H1 (cell line): ENCODE measurements at regions not wholly inside any gene's neighbourhood (a gene's known extent, or its start where the extent isn't known, plus 50 kb on each side); places are given as distances from the start of the nearest gene placed in this dataset.

Experiments
- CTCF ChIA-PET: fragments of 300-600 bp; sonication (Branson Sonifier 250); formaldehyde crosslinking; loops from one replicate; lab custom pipeline; 2021; ENCODE audit not compliant: partially characterized antibody; lab: Charles Lee
- POLR2A ChIA-PET: fragments of 300-600 bp; sonication (Branson Sonifier 250); formaldehyde crosslinking; loops from one replicate; lab custom pipeline; 2021; ENCODE audit warnings: inconsistent platforms; ENCODE audit not compliant: partially characterized antibody; lab: Charles Lee
- DNase-seq, 2 experiments: peaks; one replicate each; pipeline versions ENCODE4 v3.0.0 to v3.0.0-alpha.2; 2010 to 2022; ENCODE audit warnings: low spot score in 2 of 2, low read depth in 1 of 2, mixed read lengths in 1 of 2
- FAIRE-seq: peaks from 2 replicates; lab custom pipeline; 2011; peaks lifted over from hg19 to GRCh38; lab: Jason Lieb, UNC
- H2AFZ ChIP-seq: 2 replicates; pipeline ENCODE4 v1.8.1; 2012; ENCODE audit warnings: low read length, inconsistent platforms
- H2AK5ac ChIP-seq: 2 replicates; pipeline ENCODE4 v1.6.1; 2013; ENCODE audit warnings: low read depth, low read length
- H2BK120ac ChIP-seq: replicated peaks from 2 replicates; pipeline ENCODE3; 2013; ENCODE audit warnings: low read depth, low read length, inconsistent platforms
- H2BK12ac ChIP-seq: 2 replicates; pipeline ENCODE4 v1.6.1; 2013; ENCODE audit warnings: low read depth, low read length
- H2BK15ac ChIP-seq: 2 replicates; pipeline ENCODE4 v1.6.1; 2013; ENCODE audit warnings: low read length
- H2BK20ac ChIP-seq: 2 replicates; pipeline ENCODE4 v1.6.1; 2013; ENCODE audit warnings: low read length
- H2BK5ac ChIP-seq: 2 replicates; pipeline ENCODE4 v1.6.1; 2013; ENCODE audit warnings: low read depth, low read length
- H3K14ac ChIP-seq: 2 replicates; pipeline ENCODE4 v1.6.1; 2013; ENCODE audit warnings: inconsistent platforms; ENCODE audit not compliant: insufficient read length
- H3K18ac ChIP-seq: 2 replicates; pipeline ENCODE4 v1.6.1; 2013; ENCODE audit warnings: low read length; ENCODE audit errors: extremely low read depth
- H3K23ac ChIP-seq: 2 replicates; pipeline ENCODE4 v1.6.1; 2013; ENCODE audit warnings: inconsistent platforms; ENCODE audit not compliant: insufficient read length
- H3K23me2 ChIP-seq: 2 replicates; pipeline ENCODE4 v1.6.1; 2013; ENCODE audit warnings: low read depth, low read length
- H3K27ac ChIP-seq: 2 replicates; pipeline ENCODE4 v1.6.1; 2011; ENCODE audit warnings: low read depth, low read length, inconsistent platforms
- H3K27me3 ChIP-seq, 4 experiments: replicated peaks in 1 of 4; 1 replicate in 1 of 4; 2 replicates in 3 of 4; pipeline versions ENCODE4 v1.6.1 to v1.8.1; 2011 to 2013; ENCODE audit warnings: low read length in 3 of 4, mild to moderate bottlenecking in 3 of 4, inconsistent platforms in 2 of 4, mixed read lengths in 2 of 4, moderate library complexity in 1 of 4; ENCODE audit not compliant: control insufficient read depth in 3 of 4, insufficient read depth in 3 of 4; ENCODE audit errors: extremely low read depth in 1 of 4
- H3K36me3 ChIP-seq, 4 experiments: 2 replicates each; pipeline versions ENCODE4 v1.6.1 to v1.8.1; 2011 to 2013; ENCODE audit warnings: mild to moderate bottlenecking in 4 of 4, low read length in 3 of 4, moderate library complexity in 2 of 4, control low read depth in 1 of 4, inconsistent platforms in 1 of 4; ENCODE audit not compliant: insufficient read depth in 4 of 4, control insufficient read depth in 2 of 4
- H3K4ac ChIP-seq: replicated peaks from 2 replicates; pipeline ENCODE3; 2013; ENCODE audit warnings: low read length, low read depth, mixed read lengths, inconsistent platforms; ENCODE audit not compliant: insufficient read length
- H3K4me1 ChIP-seq, 4 experiments: replicated peaks in 1 of 4; 1 replicate in 1 of 4; 2 replicates in 3 of 4; pipeline versions ENCODE4 v1.6.1 to v1.8.1; 2011 to 2013; ENCODE audit warnings: low read length in 3 of 4, inconsistent platforms in 2 of 4, mixed read lengths in 1 of 4; ENCODE audit not compliant: insufficient read depth in 4 of 4, control insufficient read depth in 3 of 4
- H3K4me2 ChIP-seq, 2 experiments: 2 replicates each; pipeline versions ENCODE4 v1.6.1 to v1.8.1; 2011 to 2013; ENCODE audit warnings: low read depth in 2 of 2, low read length in 2 of 2, control low read depth in 1 of 2, inconsistent platforms in 1 of 2, mild to moderate bottlenecking in 1 of 2; ENCODE audit not compliant: insufficient read depth in 1 of 2
- H3K4me3 ChIP-seq, 4 experiments: fragments of 200-600, 300-600 bp in 1 of 4; sonication (generic), shearing (Covaris generic), sonication (Bioruptor Twin) in 1 of 4; 2 replicates each; pipeline versions ENCODE4 v1.5.1 to v1.8.1; 2011 to 2016; ENCODE audit warnings: low read length in 4 of 4, low read depth in 3 of 4, control low read depth in 2 of 4, inconsistent platforms in 2 of 4, mild to moderate bottlenecking in 2 of 4, mixed read lengths in 1 of 4, moderate library complexity in 1 of 4; ENCODE audit not compliant: insufficient read depth in 2 of 4; ENCODE audit errors: extremely low read depth in 1 of 4
- H3K56ac ChIP-seq: replicated peaks from 2 replicates; pipeline ENCODE3; 2013; ENCODE audit warnings: low read depth, mild to moderate bottlenecking, mixed read lengths, low read length, inconsistent platforms; ENCODE audit not compliant: insufficient read length
- H3K79me1 ChIP-seq: 2 replicates; pipeline ENCODE4 v1.6.1; 2013; ENCODE audit warnings: low read depth, low read length, control low read depth
- H3K79me2 ChIP-seq, 2 experiments: 2 replicates each; pipeline versions ENCODE4 v1.6.1 to v1.8.1; 2012 to 2013; ENCODE audit warnings: low read length in 2 of 2, mild to moderate bottlenecking in 2 of 2, inconsistent platforms in 1 of 2; ENCODE audit not compliant: insufficient read depth in 2 of 2, control insufficient read depth in 1 of 2
- H3K9ac ChIP-seq, 4 experiments: replicated peaks in 1 of 4; 1 replicate in 1 of 4; 2 replicates in 3 of 4; pipeline versions ENCODE4 v1.6.1 to v1.8.1; 2011 to 2013; ENCODE audit warnings: low read depth in 3 of 4, low read length in 3 of 4, control low read depth in 2 of 4, mild to moderate bottlenecking in 2 of 4, moderate library complexity in 2 of 4, inconsistent platforms in 1 of 4; ENCODE audit errors: extremely low read depth in 1 of 4
- H3K9me3 ChIP-seq, 2 experiments: 2 replicates each; pipeline versions ENCODE4 v1.6.1 to v1.8.1; 2012 to 2013; ENCODE audit warnings: mild to moderate bottlenecking in 2 of 2, moderate library complexity in 2 of 2, control low read depth in 1 of 2, inconsistent platforms in 1 of 2, low read depth in 1 of 2, low read length in 1 of 2, mixed read lengths in 1 of 2; ENCODE audit not compliant: insufficient read depth in 2 of 2
- H4K20me1 ChIP-seq, 2 experiments: replicated peaks in 1 of 2; 2 replicates each; pipeline versions ENCODE3 to v1.8.1; 2011 to 2013; ENCODE audit warnings: inconsistent platforms in 2 of 2, low read length in 2 of 2, mild to moderate bottlenecking in 1 of 2; ENCODE audit not compliant: insufficient read depth in 2 of 2, control insufficient read depth in 1 of 2
- H4K5ac ChIP-seq: 2 replicates; pipeline ENCODE4 v1.6.1; 2013; ENCODE audit warnings: low read length, low read depth, mixed read lengths, inconsistent platforms; ENCODE audit not compliant: insufficient read length
- H4K8ac ChIP-seq: 2 replicates; pipeline ENCODE4 v1.8.0; 2013; ENCODE audit warnings: mild to moderate bottlenecking, moderate library complexity, low read length, inconsistent platforms; ENCODE audit not compliant: insufficient read depth; ENCODE audit errors: extremely low read depth
- H4K91ac ChIP-seq: replicated peaks from 2 replicates; pipeline ENCODE3; 2013; ENCODE audit warnings: low read length, mixed read lengths, inconsistent platforms; ENCODE audit not compliant: insufficient read length
- BCL11A ChIP-seq, 2 experiments: IDR thresholded peaks; one replicate each; pipeline ENCODE4 v1.6.1; 2011; ENCODE audit warnings: low read depth in 2 of 2, low read length in 2 of 2, mild to moderate bottlenecking in 2 of 2
- BRCA1 ChIP-seq: IDR thresholded peaks from 2 replicates; pipeline ENCODE4 v1.6.1; 2012; ENCODE audit warnings: low read depth, low read length, improper control_type of control experiment
- CEBPB ChIP-seq: IDR thresholded peaks from 2 replicates; pipeline ENCODE4 v1.6.1; 2012; ENCODE audit warnings: low read depth, low read length
- EGR1 ChIP-seq: IDR thresholded peaks from 2 replicates; pipeline ENCODE4 v1.6.1; 2011; ENCODE audit warnings: low read depth, low read length, borderline replicate concordance
- GABPA ChIP-seq: IDR thresholded peaks from 2 replicates; pipeline ENCODE4 v1.6.1; 2011; ENCODE audit warnings: mild to moderate bottlenecking, low read length, moderate library complexity, borderline replicate concordance; ENCODE audit not compliant: insufficient read depth
- GTF2F1 ChIP-seq: IDR thresholded peaks from 2 replicates; pipeline ENCODE4 v1.6.1; 2012; ENCODE audit warnings: low read depth, low read length, improper control_type of control experiment, borderline replicate concordance
- HDAC2 ChIP-seq, 2 experiments: fragments of 300-600 bp in 1 of 2; sonication (generic) in 1 of 2; IDR thresholded peaks; 2 replicates each; pipeline ENCODE4 v1.6.1; 2011 to 2012; ENCODE audit warnings: low read depth in 2 of 2, low read length in 2 of 2, mild to moderate bottlenecking in 2 of 2, moderate library complexity in 2 of 2, borderline replicate concordance in 1 of 2, inconsistent platforms in 1 of 2
- KDM1A ChIP-seq: fragments of 200-600, 300-600 bp; sonication (generic); IDR thresholded peaks from 2 replicates; pipeline ENCODE4 v1.7.1; 2016; ENCODE audit warnings: mild to moderate bottlenecking, low read length, borderline replicate concordance
- POU5F1 ChIP-seq: IDR thresholded peaks from 2 replicates; pipeline ENCODE4 v1.6.1; 2011; ENCODE audit warnings: low read depth, mild to moderate bottlenecking, low read length, moderate library complexity
- RAD21 ChIP-seq, 2 experiments: IDR thresholded peaks in 1 of 2; conservative IDR thresholded peaks in 1 of 2; 2 replicates each; pipeline ENCODE4 v1.6.1; 2011; ENCODE audit warnings: low read depth in 2 of 2, low read length in 2 of 2, improper control_type of control experiment in 1 of 2, inconsistent platforms in 1 of 2, mild to moderate bottlenecking in 1 of 2, moderate library complexity in 1 of 2
- RBBP5 ChIP-seq: IDR thresholded peaks from 2 replicates; pipeline ENCODE4 v1.7.1; 2012; ENCODE audit warnings: low read depth, mild to moderate bottlenecking, inconsistent platforms, low read length, moderate library complexity, borderline replicate concordance
- TAF7 ChIP-seq: optimal IDR thresholded peaks from 2 replicates; pipeline ENCODE3; 2011; ENCODE audit warnings: low read depth, mild to moderate bottlenecking, inconsistent platforms, low read length, moderate library complexity, borderline replicate concordance
- TCF12 ChIP-seq: IDR thresholded peaks from 2 replicates; pipeline ENCODE4 v1.6.1; 2011; ENCODE audit warnings: low read depth, mild to moderate bottlenecking, low read length
- TEAD4 ChIP-seq: IDR thresholded peaks from 2 replicates; pipeline ENCODE4 v1.6.1; 2012; ENCODE audit warnings: low read depth, low read length, inconsistent platforms, mixed read lengths
- ZNF274 ChIP-seq: IDR thresholded peaks from 2 replicates; pipeline ENCODE4 v1.7.0; 2012; ENCODE audit warnings: low read length, borderline replicate concordance; ENCODE audit errors: extremely low read depth
- WGBS, 2 experiments: shearing (Covaris generic) in 1 of 2; methylation state at CpG; one replicate each; pipeline versions ENCODE4 v1.1.6 to v1.1.7; 2013 to 2015; ENCODE audit warnings: low lambda C conversion rate in 2 of 2, mixed read lengths in 2 of 2, inconsistent platforms in 1 of 2, low coverage in 1 of 2, missing lambda C conversion rate in 1 of 2; ENCODE audit not compliant: insufficient replicate concordance in 2 of 2, insufficient coverage in 1 of 2, insufficient read length in 1 of 2; ENCODE audit errors: extremely low coverage in 1 of 2, missing lambda C conversion rate in 1 of 2; 5-methylcytosine and 5-hydroxymethylcytosine counted together

DNA sequence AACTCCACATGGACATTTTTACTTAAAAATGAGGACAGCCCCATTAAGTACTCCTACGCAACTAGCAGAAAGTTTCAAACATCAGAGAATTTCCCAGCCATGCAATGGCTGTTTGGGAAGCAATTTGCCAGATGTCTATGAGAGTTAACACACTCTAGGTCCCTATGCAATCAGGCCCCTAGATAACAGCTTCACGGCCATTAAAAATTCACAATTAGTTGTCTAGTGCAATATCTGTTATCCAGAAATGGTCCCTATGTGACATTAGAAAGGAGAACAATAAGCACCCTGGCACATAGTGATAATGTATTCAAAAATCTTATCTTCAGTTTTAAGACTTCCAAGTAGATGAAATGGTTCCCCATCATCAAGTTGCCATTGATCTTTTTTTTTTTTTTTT lies 174.3 kb upstream of the NRSN1 start:
- H3K14ac ChIP-seq = no peak overlapping the region
- H4K20me1 ChIP-seq = no peaks in the 10 kb centered on the region
- H3K36me3 ChIP-seq = no peaks in the 10 kb centered on the region
- no peak overlapping the region for H4K91ac ChIP-seq
- FAIRE-seq = no peak
- H2BK12ac ChIP-seq = no peak overlapping the region
- no peaks in the 10 kb centered on the region for H3K9me3 ChIP-seq
- H2AK5ac ChIP-seq = no peak overlapping the region
- H3K27me3 ChIP-seq = no peaks in the 10 kb centered on the region
- no peak overlapping the region for H2BK20ac ChIP-seq
- no peak overlapping the region for H4K5ac ChIP-seq
- H3K4me3 ChIP-seq = no peak overlapping the region
- no peaks in the 10 kb centered on the region for H3K79me2 ChIP-seq
- no peak overlapping the region for H2BK5ac ChIP-seq
- H4K8ac ChIP-seq = no peak overlapping the region
- POLR2A ChIA-PET = no interaction called here
- no peak overlapping the region for H3K4me2 ChIP-seq
- no peak overlapping the region for H3K23ac ChIP-seq
- H3K18ac ChIP-seq = no peak overlapping the region
- 87% methylated on average over 2 of the region's 2 CpGs; no CpG with 5 or more reads in 1 of the 2 experiments for WGBS, 2 experiments
- no peak overlapping the region for H3K27ac ChIP-seq
- H3K23me2 ChIP-seq = no peaks in the 10 kb centered on the region
- CTCF ChIA-PET = interaction anchor here (0.7 kb wide), 1 partner anchor 13 kb away, joined by 3 read pairs; no protein-coding TSS in a partner anchor
- H2BK15ac ChIP-seq = no peak overlapping the region
- H3K4me1 ChIP-seq = no peaks in the 10 kb centered on the region; a peak in 2 of 7 replicates
- no peak for DNase-seq
- H2BK120ac ChIP-seq = no peak overlapping the region
- no peak overlapping the region for H3K56ac ChIP-seq
- no peak overlapping the region for H3K9ac ChIP-seq
- H3K4ac ChIP-seq = no peak overlapping the region
- H2AFZ ChIP-seq = no peak overlapping the region
- no peaks in the 10 kb centered on the region for H3K79me1 ChIP-seq
- TF ChIP-seq GTF2F1 = no peak
- no peak for TF ChIP-seq BCL11A (IDR thresholded peaks at IDR 0.05; ENCODE audit: low read depth in 2 of 2, low read length in 2 of 2)
- no peak for TF ChIP-seq ZNF274
- no peak for TF ChIP-seq TAF7
- no peak for TF ChIP-seq TEAD4
- TF ChIP-seq BRCA1 = no peak
- TF ChIP-seq RAD21 (IDR thresholded peaks at IDR 0.05 in 1 of 2, conservative IDR thresholded peaks at IDR 0.05 in 1 of 2; ENCODE audit: low read depth in 2 of 2, low read length in 2 of 2) = no peak
- no peak for TF ChIP-seq EGR1
- TF ChIP-seq POU5F1 = no peak
- TF ChIP-seq HDAC2 (IDR thresholded peaks at IDR 0.05; ENCODE audit: borderline replicate concordance in 1 of 2, low read depth in 2 of 2, low read length in 2 of 2) = no peak
- no peak for TF ChIP-seq GABPA
- no peak for TF ChIP-seq RBBP5
- no peak for TF ChIP-seq CEBPB
- TF ChIP-seq KDM1A = no peak
- no peak for TF ChIP-seq TCF12
